Neuronal stem cell (in vitro differentiated cells): ENCODE measurements at regions not wholly inside any gene's neighbourhood (a gene's known extent, or its start where the extent isn't known, plus 50 kb on each side); places are given as distances from the start of the nearest gene placed in this dataset.

Experiments
- DNase-seq: peaks from one replicate; pipeline ENCODE4 v3.0.0-alpha.2; 2013; ENCODE audit warnings: low spot score
- H2AFZ ChIP-seq: one replicate; pipeline ENCODE4 v1.6.1; 2013; ENCODE audit warnings: mild to moderate bottlenecking, low read length, inconsistent platforms
- H2AK5ac ChIP-seq: 2 replicates; pipeline ENCODE4 v1.6.1; 2013; ENCODE audit warnings: low read depth, mild to moderate bottlenecking, inconsistent platforms, low read length, moderate library complexity, mixed read lengths
- H2BK120ac ChIP-seq: 2 replicates; pipeline ENCODE4 v1.6.1; 2013; ENCODE audit warnings: low read depth, mild to moderate bottlenecking, inconsistent platforms, low read length, moderate library complexity, mixed read lengths
- H2BK12ac ChIP-seq: one replicate; pipeline ENCODE4 v1.6.1; 2013; ENCODE audit warnings: low read length, inconsistent platforms
- H2BK15ac ChIP-seq: 2 replicates; pipeline ENCODE4 v1.6.1; 2013; ENCODE audit warnings: mild to moderate bottlenecking, low read length, inconsistent platforms, mixed read lengths
- H2BK5ac ChIP-seq: one replicate; pipeline ENCODE4 v1.6.1; 2013; ENCODE audit warnings: inconsistent platforms, mild to moderate bottlenecking, low read length, moderate library complexity
- H3K14ac ChIP-seq: one replicate; pipeline ENCODE4 v1.6.1; 2013; ENCODE audit warnings: low read length, inconsistent platforms
- H3K18ac ChIP-seq: 2 replicates; pipeline ENCODE4 v1.6.1; 2013; ENCODE audit warnings: low read length, inconsistent platforms
- H3K23ac ChIP-seq: 2 replicates; pipeline ENCODE4 v1.6.1; 2013; ENCODE audit warnings: low read depth, mild to moderate bottlenecking, mixed read lengths, low read length, inconsistent platforms; ENCODE audit not compliant: poor library complexity
- H3K27ac ChIP-seq: replicated peaks from 3 replicates; pipeline ENCODE4 v1.5.1; 2013; ENCODE audit warnings: low read length, inconsistent platforms
- H3K27me3 ChIP-seq, 3 experiments: 2 replicates each; pipeline ENCODE4 v1.6.1; 2013; ENCODE audit warnings: low read length in 3 of 3, mild to moderate bottlenecking in 2 of 3, inconsistent platforms in 1 of 3, low read depth in 1 of 3, mixed read lengths in 1 of 3, moderate library complexity in 1 of 3; ENCODE audit not compliant: control insufficient read depth in 3 of 3, insufficient read depth in 3 of 3
- H3K36me3 ChIP-seq, 2 donors: replicated peaks in 1 of 2; 2 replicates each; pipeline ENCODE4 v1.6.1; 2013; ENCODE audit warnings: low read length in 2 of 2; ENCODE audit not compliant: control insufficient read depth in 2 of 2, insufficient read depth in 2 of 2
- H3K4ac ChIP-seq: 2 replicates; pipeline ENCODE4 v1.6.1; 2013; ENCODE audit warnings: inconsistent platforms, mild to moderate bottlenecking, low read length, moderate library complexity
- H3K4me1 ChIP-seq, 2 donors: 1 replicate in 1 of 2; 2 replicates in 1 of 2; pipeline ENCODE4 v1.6.1; 2013; ENCODE audit warnings: low read length in 2 of 2, low read depth in 1 of 2; ENCODE audit not compliant: control insufficient read depth in 2 of 2, insufficient read depth in 1 of 2
- H3K4me2 ChIP-seq: one replicate; pipeline ENCODE4 v1.6.1; 2013; ENCODE audit warnings: mild to moderate bottlenecking, low read length, inconsistent platforms; ENCODE audit not compliant: insufficient read depth, poor library complexity, severe bottlenecking
- H3K4me3 ChIP-seq, 2 donors: 2 replicates each; pipeline ENCODE4 v1.5.1; 2013; ENCODE audit warnings: low read length in 2 of 2, mild to moderate bottlenecking in 2 of 2, inconsistent platforms in 1 of 2, moderate library complexity in 1 of 2
- H3K79me1 ChIP-seq: one replicate; pipeline ENCODE4 v1.6.1; 2013; ENCODE audit warnings: low read depth, mild to moderate bottlenecking, inconsistent platforms, low read length, moderate library complexity
- H3K9ac ChIP-seq: one replicate; pipeline ENCODE4 v1.6.1; 2013; ENCODE audit warnings: mild to moderate bottlenecking, low read depth, low read length, inconsistent platforms; ENCODE audit not compliant: poor library complexity
- H3K9me3 ChIP-seq, 2 donors: replicated peaks in 1 of 2; 2 replicates each; pipeline versions ENCODE3 to v1.6.1; 2013; ENCODE audit warnings: low read length in 2 of 2, mild to moderate bottlenecking in 2 of 2, inconsistent platforms in 1 of 2, low read depth in 1 of 2, mixed read lengths in 1 of 2, moderate library complexity in 1 of 2; ENCODE audit not compliant: control insufficient read depth in 2 of 2, insufficient read depth in 1 of 2
- H4K8ac ChIP-seq: one replicate; pipeline ENCODE4 v1.6.1; 2013; ENCODE audit warnings: low read depth, mild to moderate bottlenecking, inconsistent platforms, low read length, moderate library complexity
- H4K91ac ChIP-seq: one replicate; pipeline ENCODE4 v1.6.1; 2013; ENCODE audit warnings: low read length, low read depth, mild to moderate bottlenecking, inconsistent platforms; ENCODE audit not compliant: poor library complexity
- WGBS, 2 donors: extraction: QIAGEN DNeasy Blood & Tissue Kit; methylation state at CpG; one replicate each; pipeline ENCODE4 v1.1.7; 2013; ENCODE audit warnings: missing lambda C conversion rate in 2 of 2, mixed read lengths in 1 of 2; ENCODE audit not compliant: insufficient read length in 2 of 2, insufficient replicate concordance in 1 of 2; ENCODE audit errors: extremely low coverage in 2 of 2; 5-methylcytosine and 5-hydroxymethylcytosine counted together

GRCh38 chr7:12508554-12508953 lies 62.0 kb upstream of the SCIN start:
- Histone ChIP-seq H3K9me3 (no peaks in the 10 kb centered on the region), H2AFZ (no peak overlapping the region)
- WGBS, 2 donors = no CpG with 5 or more reads among the region's 2 CpGs

GRCh38 chr7:12517451-12517850 lies 53.1 kb upstream of the SCIN start:
- no peak overlapping the region for H2BK120ac ChIP-seq
- no peak overlapping the region for H2AK5ac ChIP-seq
- H4K91ac ChIP-seq = no peak overlapping the region
- H3K27ac ChIP-seq = no peak overlapping the region
- no peak overlapping the region for H3K9ac ChIP-seq
- H4K8ac ChIP-seq = no peak overlapping the region
- H2BK5ac ChIP-seq = no peak overlapping the region
- H3K27me3 ChIP-seq = no peaks in the 10 kb centered on the region
- no peak overlapping the region for H3K14ac ChIP-seq
- H2BK15ac ChIP-seq = no peak overlapping the region
- no peak overlapping the region for H3K23ac ChIP-seq
- H3K4me1 ChIP-seq = no peaks in the 10 kb centered on the region
- H3K9me3 ChIP-seq = no peaks in the 10 kb centered on the region
- H3K4me2 ChIP-seq = no peak overlapping the region
- H3K4me3 ChIP-seq = no peak overlapping the region
- DNase-seq = no peak
- H2BK12ac ChIP-seq = no peak overlapping the region
- H3K36me3 ChIP-seq = no peaks in the 10 kb centered on the region
- no peak overlapping the region for H3K4ac ChIP-seq
- H3K18ac ChIP-seq = no peak overlapping the region
- H2AFZ ChIP-seq = no peak overlapping the region
- H3K79me1 ChIP-seq = no peaks in the 10 kb centered on the region

More at GRCh38 chr7:12508554-12508953, 62.0 kb upstream of the SCIN start:
- no peak overlapping the region for H3K27ac ChIP-seq
- no peak for DNase-seq
- no peak overlapping the region for H3K4me2 ChIP-seq
- H3K4me1 ChIP-seq = no peaks in the 10 kb centered on the region
- H3K9ac ChIP-seq = no peak overlapping the region
- H3K36me3 ChIP-seq = no peaks in the 10 kb centered on the region
- no peaks in the 10 kb centered on the region for H3K27me3 ChIP-seq
- no peak overlapping the region for H2AK5ac ChIP-seq
- no peak overlapping the region for H2BK12ac ChIP-seq
- H4K91ac ChIP-seq = no peak overlapping the region
- no peak overlapping the region for H3K4ac ChIP-seq
- no peaks in the 10 kb centered on the region for H3K79me1 ChIP-seq
- H3K4me3 ChIP-seq = no peak overlapping the region
- no peak overlapping the region for H2BK5ac ChIP-seq
- no peak overlapping the region for H3K14ac ChIP-seq
- H3K23ac ChIP-seq = no peak overlapping the region
- no peak overlapping the region for H2BK120ac ChIP-seq
- H2BK15ac ChIP-seq = no peak overlapping the region
- H4K8ac ChIP-seq = no peak overlapping the region
- H3K18ac ChIP-seq = no peak overlapping the region

GRCh38 chr7:12518920-12519681 lies 51.4 kb upstream of the SCIN start:
- Histone ChIP-seq H3K23ac (no peak overlapping the region), H2BK5ac (no peak overlapping the region), H2BK15ac (no peak overlapping the region), H3K9me3 (no peaks in the 10 kb centered on the region), H3K4me1 (no peaks in the 10 kb centered on the region), H3K79me1 (no peaks in the 10 kb centered on the region), H4K8ac (no peak overlapping the region), H3K14ac (no peak overlapping the region), H3K18ac (no peak overlapping the region), H2AK5ac (no peak overlapping the region), H3K4me2 (no peak overlapping the region), H3K9ac (no peak overlapping the region), H2BK12ac (no peak overlapping the region), H2AFZ (no peak overlapping the region), H3K27ac (no peak overlapping the region), H3K36me3 (no peaks in the 10 kb centered on the region), H4K91ac (no peak overlapping the region), H2BK120ac (no peak overlapping the region), H3K27me3 (no peaks in the 10 kb centered on the region), H3K4me3 (no peak overlapping the region), H3K4ac (no peak overlapping the region)
- DNase-seq = no peak
- no CpG with 5 or more reads among the region's 2 CpGs for WGBS, 2 donors

GRCh38 chr7:12519682-12520009 lies 50.9 kb upstream of the SCIN start:
- Histone ChIP-seq H2AK5ac (no peak overlapping the region), H2BK15ac (no peak overlapping the region), H3K79me1 (no peaks in the 10 kb centered on the region), H2BK12ac (no peak overlapping the region), H3K36me3 (no peaks in the 10 kb centered on the region), H4K91ac (no peak overlapping the region), H3K4ac (no peak overlapping the region), H3K27ac (no peak overlapping the region), H2BK120ac (no peak overlapping the region), H3K4me3 (no peak overlapping the region), H3K14ac (no peak overlapping the region), H3K23ac (no peak overlapping the region), H3K9me3 (no peaks in the 10 kb centered on the region), H3K9ac (no peak overlapping the region), H4K8ac (no peak overlapping the region), H2AFZ (no peak overlapping the region), H3K27me3 (no peaks in the 10 kb centered on the region), H3K4me2 (no peak overlapping the region), H3K4me1 (no peaks in the 10 kb centered on the region), H2BK5ac (no peak overlapping the region), H3K18ac (peak overlapping the region; percentile 46)
- no peak for DNase-seq
- WGBS, 2 donors = no CpG with 5 or more reads among the region's 1 CpG
